ENCODE measurements at regions not wholly inside any gene's neighbourhood (a gene's known extent, or its start where the extent isn't known, plus 50 kb on each side); places are given as distances from the start of the nearest gene placed in this dataset.
A peak's percentile ranks its signal among the peaks of the same experiment; 100 is the strongest.

DNA sequence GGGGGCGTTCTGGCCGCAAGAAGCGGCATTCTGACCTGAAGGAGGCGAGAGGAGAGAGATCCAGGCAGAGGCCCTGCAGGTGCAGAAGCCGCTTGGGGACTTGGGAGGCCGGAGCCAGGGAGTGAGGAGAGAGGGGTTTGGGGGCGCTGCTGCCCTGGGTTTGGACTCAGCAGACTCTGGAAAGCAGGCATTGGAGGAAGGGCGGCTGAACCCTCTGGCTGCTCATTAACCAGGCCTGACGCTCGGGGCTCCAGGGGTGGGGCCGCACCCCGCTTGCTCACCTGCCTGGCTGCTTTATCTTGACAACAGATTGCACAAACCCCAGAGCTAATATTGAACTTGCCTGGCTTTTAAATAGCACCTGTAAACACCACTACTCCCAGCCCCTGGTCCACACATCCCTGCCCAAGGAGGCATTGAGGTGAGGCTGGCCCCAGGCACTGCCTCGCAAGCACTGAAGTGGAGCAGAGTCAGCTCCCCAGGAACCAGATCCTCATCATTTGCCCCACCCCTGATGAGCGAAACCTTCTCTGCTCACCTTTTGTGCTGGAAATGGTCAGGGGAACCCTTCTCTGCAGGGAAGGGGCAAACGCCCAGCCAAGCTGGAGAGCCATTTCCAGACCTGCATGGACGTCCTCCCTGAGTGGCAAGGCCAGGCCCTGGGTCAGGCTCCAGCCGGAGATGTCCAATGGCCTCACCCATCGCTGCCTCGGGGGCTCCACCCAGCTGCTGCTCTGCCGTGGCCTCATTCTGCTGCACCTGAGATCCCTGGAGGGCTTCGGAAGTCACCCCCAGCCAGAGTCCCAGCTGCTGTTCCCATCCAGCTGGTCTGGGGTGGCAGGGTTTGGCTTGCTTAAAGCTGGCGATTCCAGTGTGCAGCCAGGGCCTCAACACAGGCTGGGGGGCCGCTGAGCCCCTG, 190.2 kb upstream of the GSE1 start:
- TF ChIP-seq MAFK (conservative IDR thresholded peaks at IDR 0.05 in 1 of 2, IDR thresholded peaks at IDR 0.05 in 1 of 2; ENCODE audit: low read length in 2 of 2): no peak
- TF ChIP-seq, protein P1, sequence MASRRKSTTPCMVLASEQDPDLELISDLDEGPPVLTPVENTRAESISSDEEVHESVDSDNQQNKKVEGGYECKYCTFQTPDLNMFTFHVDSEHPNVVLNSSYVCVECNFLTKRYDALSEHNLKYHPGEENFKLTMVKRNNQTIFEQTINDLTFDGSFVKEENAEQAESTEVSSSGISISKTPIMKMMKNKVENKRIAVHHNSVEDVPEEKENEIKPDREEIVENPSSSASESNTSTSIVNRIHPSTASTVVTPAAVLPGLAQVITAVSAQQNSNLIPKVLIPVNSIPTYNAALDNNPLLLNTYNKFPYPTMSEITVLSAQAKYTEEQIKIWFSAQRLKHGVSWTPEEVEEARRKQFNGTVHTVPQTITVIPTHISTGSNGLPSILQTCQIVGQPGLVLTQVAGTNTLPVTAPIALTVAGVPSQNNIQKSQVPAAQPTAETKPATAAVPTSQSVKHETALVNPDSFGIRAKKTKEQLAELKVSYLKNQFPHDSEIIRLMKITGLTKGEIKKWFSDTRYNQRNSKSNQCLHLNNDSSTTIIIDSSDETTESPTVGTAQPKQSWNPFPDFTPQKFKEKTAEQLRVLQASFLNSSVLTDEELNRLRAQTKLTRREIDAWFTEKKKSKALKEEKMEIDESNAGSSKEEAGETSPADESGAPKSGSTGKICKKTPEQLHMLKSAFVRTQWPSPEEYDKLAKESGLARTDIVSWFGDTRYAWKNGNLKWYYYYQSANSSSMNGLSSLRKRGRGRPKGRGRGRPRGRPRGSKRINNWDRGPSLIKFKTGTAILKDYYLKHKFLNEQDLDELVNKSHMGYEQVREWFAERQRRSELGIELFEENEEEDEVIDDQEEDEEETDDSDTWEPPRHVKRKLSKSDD (CRISPR knock-in tag; IDR thresholded peaks at IDR 0.05; ENCODE audit: low read depth): peak; percentile 83
- 0 out of 2 replicates have a peak, but pooled peaks have one; percentile 30 for TF ChIP-seq RNF2 (conservative IDR thresholded peaks at IDR 0.05; ENCODE audit: low read depth)
- TF ChIP-seq ZNF776 (CRISPR knock-in tag; IDR thresholded peaks at IDR 0.05): 0 out of 2 replicates have a peak, but pooled peaks have one; percentile 65
- no peak for TF ChIP-seq NONO (IDR thresholded peaks at IDR 0.05)
- peak; percentile 96 for TF ChIP-seq NONO (CRISPR knock-in tag; conservative IDR thresholded peaks at IDR 0.05)
- TF ChIP-seq ZNF274 (CRISPR knock-in tag; IDR thresholded peaks at IDR 0.05): no peak; the same call in 1 of the 2 replicates
- TF ChIP-seq ZNF598 (CRISPR knock-in tag; IDR thresholded peaks at IDR 0.05; ENCODE audit: borderline replicate concordance): peak; percentile 50; the same call in 1 of the 2 replicates
- peak; percentile 45; the same call in 1 of the 2 replicates for TF ChIP-seq MAZ (IDR thresholded peaks at IDR 0.05; ENCODE audit: borderline replicate concordance, low read depth, low read length)
- peak; percentile 92 for TF ChIP-seq MAZ (CRISPR knock-in tag; IDR thresholded peaks at IDR 0.05; ENCODE audit: low read depth)
- TF ChIP-seq RAD21 (CRISPR knock-in tag; IDR thresholded peaks at IDR 0.05): 0 out of 2 replicates have a peak, but pooled peaks have one; percentile 41
